Hepatocyte (in vitro differentiated cells): ENCODE measurements at regions not wholly inside any gene's neighbourhood (a gene's known extent, or its start where the extent isn't known, plus 50 kb on each side); places are given as distances from the start of the nearest gene placed in this dataset.

Experiments used
- DNase-seq: peaks from one replicate; pipeline ENCODE4 v3.0.0-alpha.2; 2016; ENCODE audit warnings: low spot score
- H2AFZ ChIP-seq: fragments of 200-600 bp; sonication (generic); 2 replicates; pipeline ENCODE4 v1.6.0; 2016; ENCODE audit warnings: antibody characterized with exemption, mild to moderate bottlenecking
- H3K27ac ChIP-seq: fragments of 200-600 bp; sonication (generic); 2 replicates; pipeline ENCODE4 v1.5.1; 2016; ENCODE audit warnings: mild to moderate bottlenecking
- H3K27me3 ChIP-seq: fragments of 200-600 bp; sonication (generic); 2 replicates; pipeline ENCODE4 v1.6.1; 2016
- H3K36me3 ChIP-seq: fragments of 200-600 bp; sonication (generic); replicated peaks from 2 replicates; pipeline ENCODE4 v1.5.1; 2016; ENCODE audit warnings: low read depth; ENCODE audit not compliant: insufficient read depth
- H3K4me1 ChIP-seq: fragments of 200-600 bp; sonication (generic); 2 replicates; pipeline ENCODE4 v1.5.1; 2016; ENCODE audit warnings: mild to moderate bottlenecking, moderate library complexity; ENCODE audit not compliant: insufficient read depth
- H3K4me2 ChIP-seq: fragments of 200-600 bp; sonication (generic); 2 replicates; pipeline ENCODE4 v1.6.0; 2016
- H3K4me3 ChIP-seq: fragments of 200-600 bp; sonication (generic); 2 replicates; pipeline ENCODE4 v1.5.1; 2016; ENCODE audit warnings: mild to moderate bottlenecking
- H3K79me2 ChIP-seq: fragments of 200-600 bp; sonication (generic); 2 replicates; pipeline ENCODE4 v1.6.0; 2017; ENCODE audit warnings: mild to moderate bottlenecking
- H3K9me2 ChIP-seq: fragments of 200-600 bp; sonication (generic); replicated peaks from 2 replicates; pipeline ENCODE4 v1.6.0; 2017; ENCODE audit warnings: mild to moderate bottlenecking; ENCODE audit not compliant: insufficient read depth
- H3K9me3 ChIP-seq: fragments of 200-600 bp; sonication (generic); 2 replicates; pipeline ENCODE4 v1.5.1; 2016; ENCODE audit warnings: low read depth, mild to moderate bottlenecking
- H4K20me1 ChIP-seq: fragments of 200-600 bp; sonication (generic); 2 replicates; pipeline ENCODE4 v1.6.0; 2016; ENCODE audit warnings: mild to moderate bottlenecking; ENCODE audit not compliant: insufficient read depth, poor library complexity, severe bottlenecking
- EZH2 ChIP-seq: fragments of 200-600 bp; sonication (generic); IDR thresholded peaks from 2 replicates; pipeline ENCODE4 v1.6.1; 2016; ENCODE audit warnings: antibody characterized with exemption, mild to moderate bottlenecking, borderline replicate concordance
- EZH2phosphoT487 ChIP-seq: fragments of 200-600 bp; sonication (generic); IDR thresholded peaks from one replicate; pipeline ENCODE4 v1.6.1; 2018; ENCODE audit warnings: antibody characterized with exemption, mild to moderate bottlenecking, low read depth, moderate library complexity; ENCODE audit not compliant: unreplicated experiment, severe bottlenecking
- WGBS: methylation state at CpG from one replicate; pipeline ENCODE4 v1.1.6; 2016; ENCODE audit warnings: low lambda C conversion rate; ENCODE audit errors: missing lambda C conversion rate; 5-methylcytosine and 5-hydroxymethylcytosine counted together
- TF ChIP-seq, protein P1 (sequence below): fragments of 200-600 bp; sonication (generic); IDR thresholded peaks from 2 replicates; pipeline ENCODE4 v1.5.1; 2016; ENCODE audit warnings: antibody characterized with exemption, mild to moderate bottlenecking; ENCODE audit not compliant: poor library complexity

DNA sequence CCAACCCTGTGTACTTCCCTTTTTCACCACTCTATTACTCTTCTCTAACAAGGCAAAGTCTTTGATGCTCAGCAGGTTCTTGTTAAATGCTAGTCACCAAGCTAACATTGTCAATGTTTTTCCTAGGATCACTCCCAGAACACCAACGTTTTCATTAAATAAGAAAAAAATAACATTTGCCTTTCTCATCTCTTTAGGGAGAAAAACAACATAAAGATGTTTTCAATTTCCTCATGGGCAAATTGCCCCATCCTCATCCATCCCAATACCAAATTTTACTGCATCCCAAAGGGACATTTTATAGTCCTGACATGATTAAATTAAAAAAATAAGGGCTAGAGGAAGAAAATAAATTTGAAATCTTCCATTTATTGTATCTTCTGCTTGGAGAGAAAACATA, 106.5 kb downstream of the SUCNR1 start:
- no peaks in the 10 kb centered on the region for H3K36me3 ChIP-seq
- no peak for DNase-seq
- no peaks in the 10 kb centered on the region for H3K9me2 ChIP-seq

DNA sequence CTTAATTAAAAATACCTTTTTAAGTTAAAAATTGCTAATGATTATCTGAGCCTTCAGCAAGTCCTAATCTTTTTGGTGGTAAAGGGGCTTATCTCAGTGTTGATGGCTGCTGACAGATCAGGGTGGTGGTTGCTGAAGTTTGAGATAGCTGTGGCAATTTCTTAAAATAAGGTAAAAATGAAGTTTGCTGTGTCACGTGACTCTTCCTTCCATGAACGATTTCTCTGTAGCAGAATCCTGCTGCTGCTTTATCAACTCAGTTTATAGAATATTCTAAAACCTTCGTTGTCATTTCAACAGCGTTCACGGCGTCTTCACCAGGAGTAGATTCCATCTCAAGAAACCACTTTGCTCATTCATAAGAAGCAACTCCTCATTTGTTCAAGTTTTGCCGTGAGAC, 110.1 kb downstream of the SUCNR1 start:
- Histone ChIP-seq H3K79me2 (no peaks in the 10 kb centered on the region), H4K20me1 (no peaks in the 10 kb centered on the region), H2AFZ (no peak overlapping the region), H3K4me2 (no peak overlapping the region), H3K9me3 (no peaks in the 10 kb centered on the region), H3K27me3 (no peaks in the 10 kb centered on the region), H3K4me3 (no peak overlapping the region), H3K4me1 (no peaks in the 10 kb centered on the region), H3K36me3 (no peaks in the 10 kb centered on the region), H3K27ac (no peak overlapping the region), H3K9me2 (no peaks in the 10 kb centered on the region)
- DNase-seq: no peak
- TF ChIP-seq EZH2phosphoT487 (no peak), EZH2 (no peak)
- TF ChIP-seq, protein P1, sequence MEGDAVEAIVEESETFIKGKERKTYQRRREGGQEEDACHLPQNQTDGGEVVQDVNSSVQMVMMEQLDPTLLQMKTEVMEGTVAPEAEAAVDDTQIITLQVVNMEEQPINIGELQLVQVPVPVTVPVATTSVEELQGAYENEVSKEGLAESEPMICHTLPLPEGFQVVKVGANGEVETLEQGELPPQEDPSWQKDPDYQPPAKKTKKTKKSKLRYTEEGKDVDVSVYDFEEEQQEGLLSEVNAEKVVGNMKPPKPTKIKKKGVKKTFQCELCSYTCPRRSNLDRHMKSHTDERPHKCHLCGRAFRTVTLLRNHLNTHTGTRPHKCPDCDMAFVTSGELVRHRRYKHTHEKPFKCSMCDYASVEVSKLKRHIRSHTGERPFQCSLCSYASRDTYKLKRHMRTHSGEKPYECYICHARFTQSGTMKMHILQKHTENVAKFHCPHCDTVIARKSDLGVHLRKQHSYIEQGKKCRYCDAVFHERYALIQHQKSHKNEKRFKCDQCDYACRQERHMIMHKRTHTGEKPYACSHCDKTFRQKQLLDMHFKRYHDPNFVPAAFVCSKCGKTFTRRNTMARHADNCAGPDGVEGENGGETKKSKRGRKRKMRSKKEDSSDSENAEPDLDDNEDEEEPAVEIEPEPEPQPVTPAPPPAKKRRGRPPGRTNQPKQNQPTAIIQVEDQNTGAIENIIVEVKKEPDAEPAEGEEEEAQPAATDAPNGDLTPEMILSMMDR: no peak
- WGBS: 96% methylated on average over 7 of the region's 7 CpGs

More for the DNA sequence above, 106.5 kb downstream of the SUCNR1 start:
- Histone ChIP-seq H3K9me3 (no peaks in the 10 kb centered on the region), H3K79me2 (no peaks in the 10 kb centered on the region), H3K4me3 (no peak overlapping the region), H3K4me1 (no peaks in the 10 kb centered on the region), H4K20me1 (no peaks in the 10 kb centered on the region), H3K4me2 (no peak overlapping the region), H2AFZ (no peak overlapping the region), H3K27me3 (no peaks in the 10 kb centered on the region), H3K27ac (no peak overlapping the region)
- 30% methylated on average over 1 of the region's 1 CpG for WGBS
- TF ChIP-seq, protein P1: no peak
- TF ChIP-seq EZH2phosphoT487 (no peak), EZH2 (no peak)

DNA sequence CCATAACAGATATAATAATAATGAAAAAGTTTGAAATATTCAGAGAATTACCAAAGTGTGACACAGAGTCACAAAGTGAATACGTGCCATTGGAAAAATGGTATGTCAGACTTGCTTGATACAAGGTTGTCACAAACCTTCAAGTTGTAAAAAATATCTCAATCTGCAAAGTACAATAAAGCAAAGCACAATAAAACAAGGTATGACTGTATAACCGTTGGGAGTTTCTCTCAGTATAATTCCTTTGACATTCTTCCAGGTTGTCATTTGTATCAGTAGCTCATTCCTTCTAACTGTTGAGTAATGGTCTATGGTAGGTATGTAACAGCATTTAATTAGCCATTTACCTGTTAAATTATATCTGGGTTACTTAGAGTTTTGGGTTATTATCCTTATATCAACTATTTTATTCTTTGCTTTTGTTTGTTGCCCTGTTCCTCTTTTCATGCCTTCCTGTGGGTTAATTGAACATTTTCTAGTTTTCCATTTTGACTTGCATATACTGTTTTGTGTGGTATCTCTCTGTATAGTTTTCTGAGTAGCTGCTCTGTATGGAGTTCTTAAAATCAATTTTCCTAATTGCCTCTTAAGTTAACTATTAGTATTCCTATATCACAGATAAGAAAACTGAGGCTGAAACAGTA, 112.5 kb downstream of the SUCNR1 start:
- Histone ChIP-seq H3K9me3 (no peaks in the 10 kb centered on the region), H3K27me3 (no peaks in the 10 kb centered on the region), H3K27ac (peak overlapping the region; percentile 33), H2AFZ (no peak overlapping the region), H3K4me2 (peak overlapping the region; percentile 5), H4K20me1 (no peaks in the 10 kb centered on the region), H3K9me2 (no peaks in the 10 kb centered on the region), H3K79me2 (no peaks in the 10 kb centered on the region), H3K4me3 (no peak overlapping the region), H3K4me1 (no peaks in the 10 kb centered on the region), H3K36me3 (no peaks in the 10 kb centered on the region)
- 69% methylated on average over 2 of the region's 2 CpGs for WGBS
- DNase-seq: no peak
- no peak for TF ChIP-seq EZH2
- TF ChIP-seq, protein P1: no peak
